Stimulated activated CD4-positive, alpha-beta T cell treated with anti-CD3 and anti-CD28 coated beads, Interleukin-4, amount 100 ng/mL, for 24 hours (primary cell): ENCODE measurements at regions not wholly inside any gene's neighbourhood (a gene's known extent, or its start where the extent isn't known, plus 50 kb on each side); places are given as distances from the start of the nearest gene placed in this dataset.
"Not testable (repeated sequence)": the region's sequence is repeated elsewhere in the genome, so short reads cannot be mapped to it uniquely, and the experiment has no call there.

Experiments
- DNase-seq: peaks from one replicate; pipeline ENCODE4 v3.0.0-alpha.2; 2020

DNA sequence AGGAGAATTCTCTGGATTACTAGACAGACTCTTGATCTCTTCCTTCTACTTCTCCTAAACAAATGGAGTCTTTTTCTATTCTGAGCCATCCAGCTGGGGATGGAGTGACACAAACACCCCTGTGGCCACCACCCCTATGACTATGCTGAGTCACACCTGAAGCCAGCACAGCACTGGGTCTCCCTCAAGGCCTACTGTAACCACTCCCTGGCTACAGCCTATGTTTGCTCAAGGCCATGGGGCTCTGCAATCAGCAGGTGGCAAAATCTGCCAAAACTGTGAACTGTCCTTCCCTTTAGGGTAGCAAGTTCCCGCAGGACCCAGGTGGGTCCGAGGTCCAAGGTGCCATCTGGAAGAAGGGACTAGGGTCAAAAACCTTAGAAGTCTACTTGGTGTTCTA, 132.3 kb downstream of the TINAG start:
- no peak for DNase-seq

- no peak for DNase-seq
These were observed 132.8 kb downstream of the TINAG start for GRCh38 chr6:54441020-54441419.

- DNase-seq, result no peak
These were observed 133.5 kb downstream of the TINAG start for GRCh38 chr6:54441687-54442248.

DNA sequence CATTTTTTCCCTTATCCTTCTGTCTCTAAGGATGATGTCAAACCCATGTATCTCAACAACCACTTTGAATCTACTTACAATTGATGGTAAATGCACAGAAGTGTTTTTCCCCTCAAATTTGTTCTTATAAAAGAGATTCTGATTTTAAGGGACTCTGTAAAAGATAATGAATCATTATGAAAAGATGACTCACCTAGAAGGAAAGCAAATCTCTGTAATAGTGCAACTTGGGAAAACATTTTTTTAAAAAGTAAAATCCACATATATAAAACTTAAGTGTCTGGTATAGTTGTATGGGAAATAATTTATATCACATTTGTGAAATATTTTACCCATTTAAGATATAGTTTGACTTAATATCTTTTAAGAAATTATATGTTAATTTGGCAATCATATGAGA, 137.0 kb downstream of the TINAG start:
- no peak for DNase-seq

- no peak for DNase-seq
These were observed 140.4 kb downstream of the TINAG start for GRCh38 chr6:54448617-54449016.

DNA sequence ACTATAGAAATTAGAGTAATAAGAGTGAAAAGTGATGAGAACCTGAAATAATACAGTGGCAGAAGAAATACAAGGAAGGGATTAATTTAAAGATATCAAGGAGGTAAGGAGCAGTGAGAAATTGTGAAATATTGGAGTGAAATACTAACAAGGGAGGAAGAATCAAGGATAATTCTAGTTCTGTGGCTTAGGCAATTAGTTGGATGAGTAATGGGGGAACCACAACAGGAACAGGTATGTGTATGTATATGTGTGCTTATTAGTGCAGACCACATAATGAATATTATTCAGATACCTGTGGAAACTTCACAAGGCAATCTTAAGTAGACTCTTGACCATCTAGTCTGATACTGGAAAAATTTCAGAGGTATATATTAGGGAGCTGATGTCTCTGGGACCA, 143.3 kb downstream of the TINAG start:
- DNase-seq, result no peak

DNA sequence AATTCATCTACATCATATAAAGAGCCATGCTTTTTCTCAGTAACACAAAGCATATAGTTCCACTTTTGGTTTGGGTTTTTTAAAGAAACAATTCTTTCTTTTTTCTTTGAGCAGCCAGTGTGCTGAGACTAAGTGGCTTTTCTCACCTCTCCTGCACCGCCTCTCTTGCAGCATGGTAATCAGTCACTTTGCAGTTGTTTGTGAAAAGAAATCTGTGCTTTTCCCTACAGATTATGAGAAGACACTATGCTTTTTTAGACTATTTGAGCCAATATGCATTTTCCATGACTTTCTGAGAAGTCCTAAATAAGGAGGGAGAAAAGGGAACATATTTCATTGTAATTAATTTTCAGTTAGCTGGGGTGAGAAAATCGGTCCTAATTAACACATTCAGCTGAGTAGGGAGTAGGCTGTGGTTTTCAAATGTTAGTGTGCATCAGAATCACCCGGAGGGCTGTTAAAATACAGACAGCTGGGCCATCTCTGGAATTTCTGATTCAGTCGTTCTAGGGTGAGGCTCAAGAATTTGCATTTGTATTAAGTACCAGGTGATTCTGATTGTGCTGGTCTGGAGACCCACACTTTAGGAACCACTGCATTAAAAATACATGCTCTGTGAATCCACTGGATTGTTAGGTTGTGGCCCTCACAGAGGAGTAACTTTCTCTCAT, 155.2 kb downstream of the TINAG start:
- DNase-seq, result no peak

GRCh38 chr6:54465649-54466300, 157.5 kb downstream of the TINAG start:
- no peak for DNase-seq

- DNase-seq, result no peak
These were observed 159.1 kb downstream of the TINAG start for GRCh38 chr6:54467384-54467783.

GRCh38 chr6:54473328-54473727, 165.1 kb downstream of the TINAG start:
- DNase-seq, result no peak

DNA sequence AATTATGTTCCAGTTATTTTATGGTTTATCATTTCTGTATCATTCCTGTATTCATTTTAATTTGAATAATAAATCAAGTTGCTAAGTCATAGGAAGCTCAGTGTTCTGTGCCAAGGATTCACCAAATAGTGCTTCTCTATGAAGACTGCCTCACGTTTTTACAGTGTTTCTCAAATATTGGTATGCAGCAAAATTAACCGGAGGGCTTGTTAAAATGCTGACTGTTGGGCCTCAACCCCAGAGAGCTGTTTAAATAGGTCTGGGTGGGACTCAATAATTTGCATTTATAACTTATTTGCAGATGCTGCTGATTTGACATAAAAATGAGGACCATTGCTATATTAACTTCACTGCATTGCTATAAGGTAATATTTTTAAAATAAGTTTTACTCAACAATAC, 166.7 kb downstream of the TINAG start:
- DNase-seq, result no peak

GRCh38 chr6:54481091-54481490, 172.8 kb downstream of the TINAG start:
- no peak for DNase-seq

DNA sequence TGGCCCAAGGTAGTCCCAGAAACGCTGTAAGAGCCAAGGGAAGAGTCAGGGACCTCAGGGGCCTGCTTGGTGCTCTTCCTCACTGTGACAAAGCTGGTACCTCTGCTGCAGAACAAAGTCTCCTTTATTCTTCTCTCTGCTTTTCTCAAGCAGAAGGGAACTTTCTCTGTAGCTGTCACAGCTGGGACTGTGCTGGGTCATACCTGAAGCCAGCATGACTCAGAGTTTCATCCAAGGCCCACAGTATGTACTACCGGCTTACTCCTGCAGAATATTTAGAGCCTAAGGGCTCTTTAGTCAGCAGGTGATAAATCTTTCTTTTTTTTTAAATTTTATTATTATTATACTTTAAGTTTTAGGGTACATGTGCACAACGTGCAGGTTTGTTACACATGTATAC, 183.2 kb downstream of the TINAG start:
- DNase-seq, result no peak

GRCh38 chr6:54493138-54493537, 184.9 kb downstream of the TINAG start:
- no peak for DNase-seq

GRCh38 chr6:54503144-54503543, 194.9 kb downstream of the TINAG start:
- no peak for DNase-seq

DNA sequence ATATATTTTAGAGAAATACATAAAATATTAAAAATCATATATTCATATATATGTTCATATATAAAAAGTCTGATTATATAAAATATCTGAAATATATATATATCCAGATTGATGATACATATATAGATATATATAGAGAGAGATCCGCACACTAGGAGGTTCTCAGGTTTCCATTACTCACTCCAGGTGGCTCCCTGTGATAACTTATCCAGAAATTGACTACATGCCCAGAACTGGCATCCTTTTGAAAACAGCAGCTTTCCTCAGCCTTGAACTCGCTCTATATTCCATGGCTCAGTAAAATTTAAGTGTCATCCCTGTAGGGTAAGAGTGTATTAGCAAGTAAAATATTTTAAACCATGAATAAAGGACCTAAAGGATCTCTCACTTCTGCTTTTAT, 206.8 kb downstream of the TINAG start:
- no peak for DNase-seq

DNA sequence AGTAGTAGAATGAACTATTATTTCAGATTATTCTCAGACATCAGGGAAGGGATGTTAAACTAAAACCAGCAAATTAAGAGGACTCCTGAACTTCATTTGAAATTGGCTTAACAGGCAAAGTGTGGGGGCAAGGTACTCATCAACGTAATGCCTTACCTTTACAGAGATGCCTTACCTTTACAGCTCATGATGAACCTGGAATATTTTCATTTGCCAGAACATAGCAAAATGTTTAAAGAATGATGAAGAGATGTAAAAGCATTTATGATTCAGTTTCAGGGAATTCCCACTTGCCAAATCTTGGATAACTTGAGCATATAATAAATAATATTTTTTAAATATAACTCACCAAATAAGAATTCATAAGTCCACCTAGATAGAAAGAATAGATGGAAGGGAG, 207.5 kb downstream of the TINAG start:
- DNase-seq, result no peak

- DNase-seq, result no peak
These were observed 208.1 kb downstream of the TINAG start for GRCh38 chr6:54516321-54516720.

DNA sequence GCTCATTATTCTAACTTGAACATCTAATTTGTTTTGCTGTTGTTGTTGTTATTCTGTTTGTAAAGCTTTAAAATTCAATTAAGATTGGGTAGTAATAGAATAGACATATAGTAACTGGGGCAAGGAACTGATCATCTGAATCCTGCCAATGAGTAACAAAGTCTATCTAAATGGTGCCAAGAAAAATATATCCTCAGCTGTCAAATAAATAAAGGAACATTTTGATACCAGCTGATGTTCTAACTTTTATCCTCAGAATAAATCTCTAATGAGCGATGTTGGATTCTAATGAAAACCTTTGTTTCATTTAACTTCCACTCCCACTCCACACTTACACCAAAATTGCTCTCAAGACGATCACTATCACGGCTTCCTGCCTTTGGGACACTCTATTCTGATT, 210.9 kb downstream of the TINAG start:
- DNase-seq, result no peak

DNA sequence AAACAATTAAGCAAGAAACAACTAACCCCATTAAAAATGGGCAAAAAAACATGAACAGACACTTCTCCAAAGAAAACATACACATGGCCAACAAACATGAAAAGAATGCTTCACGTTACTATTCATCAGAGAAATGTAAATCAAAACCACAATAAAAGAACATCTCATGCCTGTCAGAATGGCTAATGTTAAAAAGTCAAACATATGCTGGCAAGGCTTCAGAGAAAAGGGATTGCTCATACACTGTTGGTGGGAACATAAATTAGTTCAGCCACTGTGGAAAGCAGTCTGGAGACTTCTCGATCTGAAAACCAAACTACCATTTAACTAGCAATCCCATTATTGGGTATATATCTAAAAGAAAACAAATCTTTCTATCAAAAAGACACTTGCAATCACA, 217.5 kb downstream of the TINAG start:
- DNase-seq, result no peak

DNA sequence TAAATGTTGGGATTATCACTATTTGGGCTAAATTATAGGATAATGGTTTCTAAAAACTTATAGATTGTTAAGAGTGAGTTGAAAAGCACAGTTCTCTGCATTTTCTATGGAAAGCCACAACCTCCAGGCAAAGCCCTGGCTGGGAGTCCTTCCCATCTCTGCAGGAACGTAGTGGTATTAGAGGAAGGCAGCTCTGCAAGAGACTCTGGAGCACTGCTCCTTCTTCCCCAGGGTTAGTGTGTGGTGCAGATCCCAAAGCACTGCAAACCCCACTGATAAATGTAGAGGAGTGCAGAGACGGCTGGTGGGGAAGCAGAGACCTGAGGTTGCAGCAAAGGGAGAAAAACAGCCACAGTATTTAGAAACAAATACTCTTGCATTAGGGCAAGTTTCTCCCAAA, 225.3 kb downstream of the TINAG start:
- no peak for DNase-seq

DNA sequence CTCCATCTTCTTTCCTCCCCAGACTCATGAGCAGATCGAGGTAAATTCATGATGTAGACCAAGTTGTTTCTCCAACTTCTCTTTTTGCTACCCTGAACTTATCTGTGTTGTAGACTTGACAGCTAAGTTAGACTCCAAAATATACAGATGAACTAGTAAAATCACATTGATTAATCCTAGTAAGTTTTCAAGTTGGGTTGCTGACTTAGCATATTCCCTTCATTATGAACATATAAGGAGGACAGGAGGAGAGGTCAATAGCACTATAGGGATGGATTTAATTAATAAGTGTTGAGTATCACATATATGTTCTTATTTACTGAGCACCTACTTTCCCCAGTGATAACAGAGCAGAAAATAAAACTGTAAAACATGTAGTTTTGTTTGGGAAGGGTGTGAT, 227.3 kb downstream of the TINAG start:
- DNase-seq, result no peak

DNA sequence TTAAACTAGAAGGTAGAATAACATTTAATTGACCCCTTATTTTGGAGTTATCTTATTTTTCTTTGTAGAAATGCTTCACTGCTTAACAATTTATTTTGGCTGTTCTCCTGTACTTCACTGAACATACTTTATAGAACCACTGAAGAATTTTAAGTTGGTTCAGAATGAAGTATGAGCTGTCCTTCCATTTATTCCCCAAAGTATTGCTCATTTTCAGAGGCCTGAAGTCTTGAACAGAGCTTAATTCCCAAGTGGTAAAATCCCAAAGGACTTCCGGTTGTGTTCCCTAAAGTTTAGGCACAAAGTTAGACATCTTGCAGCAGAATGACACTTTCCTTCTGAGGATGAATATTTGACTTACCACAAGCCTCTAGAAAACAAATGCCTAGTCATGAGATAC, 233.3 kb downstream of the TINAG start:
- DNase-seq, result no peak

GRCh38 chr6:54559136-54559535, 250.9 kb downstream of the TINAG start:
- DNase-seq, result no peak

DNA sequence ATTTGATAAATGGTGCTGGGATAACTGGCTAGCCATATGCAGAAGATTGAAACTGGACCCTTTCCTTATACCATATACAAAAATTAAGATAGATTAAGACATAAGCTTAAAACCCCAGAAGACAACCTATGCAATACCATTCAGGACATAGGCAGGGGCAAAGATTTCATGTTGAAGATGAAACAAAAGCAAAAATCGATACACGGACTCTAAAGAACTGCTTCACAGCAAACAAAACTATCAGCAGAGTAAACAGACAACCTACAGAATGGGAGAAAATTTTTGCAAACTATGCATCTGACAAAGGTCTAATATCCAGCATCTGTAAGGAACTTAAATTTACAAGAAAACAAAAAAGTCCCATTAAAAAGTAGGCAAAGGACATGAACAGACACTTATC, 255.9 kb downstream of the TINAG start:
- not testable (repeated sequence) for DNase-seq
